RWPE2 (cell line): ENCODE measurements at regions not wholly inside any gene's neighbourhood (a gene's known extent, or its start where the extent isn't known, plus 50 kb on each side); places are given as distances from the start of the nearest gene placed in this dataset.

Experiments
- ATAC-seq: fragments of 200-7000 bp; cut with Tn5 transposase; 3 replicates; pipeline ENCODE4 v1.9.1; 2021; ENCODE audit warnings: low read depth
- DNase-seq: peaks from one replicate; pipeline ENCODE4 v3.0.0-alpha.2; 2020; ENCODE audit warnings: low spot score
- H3K27ac ChIP-seq: fragments of 450-650 bp; 2 replicates; pipeline ENCODE4 v1.5.1; 2017; ENCODE audit warnings: mild to moderate bottlenecking; ENCODE audit not compliant: poor library complexity, severe bottlenecking
- H3K27me3 ChIP-seq: fragments of 250-450 bp; sonication (Bioruptor Pico); 2 replicates; pipeline ENCODE4 v1.5.1; 2021; ENCODE audit warnings: mild to moderate bottlenecking, moderate library complexity; ENCODE audit not compliant: insufficient read depth, poor library complexity, severe bottlenecking
- H3K36me3 ChIP-seq: fragments of 250-450 bp; sonication (Bioruptor Pico); 2 replicates; pipeline ENCODE4 v1.5.1; 2020; ENCODE audit warnings: low read depth, mild to moderate bottlenecking, moderate library complexity
- H3K4me1 ChIP-seq: fragments of 250-450 bp; sonication (Bioruptor Pico); 2 replicates; pipeline ENCODE4 v1.5.1; 2021; ENCODE audit warnings: mild to moderate bottlenecking, moderate library complexity; ENCODE audit not compliant: insufficient read depth, poor library complexity, severe bottlenecking
- H3K4me3 ChIP-seq: fragments of 250-450 bp; sonication (Bioruptor Pico); 2 replicates; pipeline ENCODE4 v1.5.1; 2021; ENCODE audit warnings: mild to moderate bottlenecking, moderate library complexity; ENCODE audit not compliant: severe bottlenecking
- H3K9me3 ChIP-seq: fragments of 250-450 bp; sonication (Bioruptor Pico); 2 replicates; pipeline ENCODE4 v1.5.1; 2021; ENCODE audit warnings: mild to moderate bottlenecking, moderate library complexity; ENCODE audit not compliant: severe bottlenecking
- CTCF ChIP-seq: fragments of 450-650 bp; IDR thresholded peaks from one replicate; pipeline ENCODE4 v1.5.1; 2017; ENCODE audit warnings: mild to moderate bottlenecking, moderate library complexity; ENCODE audit not compliant: poor library complexity, severe bottlenecking

- H3K27me3 ChIP-seq, result no peaks in the 10 kb centered on the region
- TF ChIP-seq CTCF, result no peak
- H3K27ac ChIP-seq, result no peak overlapping the region
- no peaks in the 10 kb centered on the region for H3K9me3 ChIP-seq
- ATAC-seq (no peak), DNase-seq (no peak)
- H3K4me1 ChIP-seq, result no peaks in the 10 kb centered on the region
- no peaks in the 10 kb centered on the region for H3K36me3 ChIP-seq
- no peak overlapping the region for H3K4me3 ChIP-seq
These were observed 371.8 kb upstream of the E2F7 start for GRCh38 chr12:77437206-77437605.

GRCh38 chr12:77435446-77436091 is 370.2 kb upstream of the E2F7 start:
- no peak for DNase-seq
- H3K36me3 ChIP-seq, result no peaks in the 10 kb centered on the region
- no peak for ATAC-seq
- H3K4me1 ChIP-seq, result no peaks in the 10 kb centered on the region
- H3K27ac ChIP-seq, result no peak overlapping the region
- no peak overlapping the region for H3K4me3 ChIP-seq
- no peak for TF ChIP-seq CTCF
- no peaks in the 10 kb centered on the region for H3K27me3 ChIP-seq
- H3K9me3 ChIP-seq, result no peaks in the 10 kb centered on the region

GRCh38 chr12:77433799-77434198 is 368.4 kb upstream of the E2F7 start:
- H3K4me1 ChIP-seq, result no peaks in the 10 kb centered on the region
- no peak for ATAC-seq
- H3K4me3 ChIP-seq, result no peak overlapping the region
- no peaks in the 10 kb centered on the region for H3K27me3 ChIP-seq
- no peak for TF ChIP-seq CTCF
- H3K36me3 ChIP-seq, result no peaks in the 10 kb centered on the region
- DNase-seq, result no peak
- H3K27ac ChIP-seq, result no peak overlapping the region
- H3K9me3 ChIP-seq, result no peaks in the 10 kb centered on the region

GRCh38 chr12:77429426-77429825 is 364.1 kb upstream of the E2F7 start:
- Histone ChIP-seq H3K36me3 (no peaks in the 10 kb centered on the region), H3K9me3 (no peaks in the 10 kb centered on the region), H3K27me3 (no peaks in the 10 kb centered on the region), H3K4me3 (no peak overlapping the region), H3K4me1 (no peaks in the 10 kb centered on the region), H3K27ac (no peak overlapping the region)
- TF ChIP-seq CTCF, result no peak
- no peak for ATAC-seq
- no peak for DNase-seq

- ATAC-seq (no peak), DNase-seq (no peak)
- Histone ChIP-seq H3K4me1 (no peaks in the 10 kb centered on the region), H3K27me3 (no peaks in the 10 kb centered on the region), H3K4me3 (no peak overlapping the region), H3K36me3 (no peaks in the 10 kb centered on the region), H3K27ac (no peak overlapping the region), H3K9me3 (no peaks in the 10 kb centered on the region)
- TF ChIP-seq CTCF, result no peak
These were observed 355.8 kb upstream of the E2F7 start for GRCh38 chr12:77421152-77421551.
